Progenitor cell of endocrine pancreas (in vitro differentiated cells): ENCODE measurements at regions not wholly inside any gene's neighbourhood (a gene's known extent, or its start where the extent isn't known, plus 50 kb on each side); places are given as distances from the start of the nearest gene placed in this dataset.

Experiments
- DNase-seq: peaks from one replicate; pipeline ENCODE4 v3.0.0; 2021; ENCODE audit warnings: low spot score; ENCODE audit not compliant: unreplicated experiment
- H3K27ac Mint-ChIP-seq: 2 replicates; pipeline ENCODE4 v1.8.0; 2021; ENCODE audit warnings: mild to moderate bottlenecking, moderate library complexity, mixed read lengths
- H3K27me3 Mint-ChIP-seq: 2 replicates; pipeline ENCODE4 v1.8.0; 2021; ENCODE audit warnings: mixed read lengths
- H3K36me3 Mint-ChIP-seq: 2 replicates; pipeline ENCODE4 v1.8.0; 2022; ENCODE audit warnings: mixed read lengths; ENCODE audit not compliant: insufficient read depth
- H3K4me1 Mint-ChIP-seq: 2 replicates; pipeline ENCODE4 v1.8.0; 2021; ENCODE audit warnings: low read depth, mixed read lengths
- H3K4me3 Mint-ChIP-seq: 2 replicates; pipeline ENCODE4 v1.8.0; 2021; ENCODE audit warnings: low read depth, mild to moderate bottlenecking, moderate library complexity, mixed read lengths
- H3K9me3 Mint-ChIP-seq: 2 replicates; pipeline ENCODE4 v1.8.0; 2021; ENCODE audit warnings: low read depth, mixed read lengths
- TF ChIP-seq, protein P1 (sequence below): fragments of 200-600 bp; sonication (generic); IDR thresholded peaks from one replicate; pipeline ENCODE4 v1.5.0; 2021; ENCODE audit warnings: antibody characterized with exemption, mild to moderate bottlenecking; ENCODE audit not compliant: unreplicated experiment

DNA sequence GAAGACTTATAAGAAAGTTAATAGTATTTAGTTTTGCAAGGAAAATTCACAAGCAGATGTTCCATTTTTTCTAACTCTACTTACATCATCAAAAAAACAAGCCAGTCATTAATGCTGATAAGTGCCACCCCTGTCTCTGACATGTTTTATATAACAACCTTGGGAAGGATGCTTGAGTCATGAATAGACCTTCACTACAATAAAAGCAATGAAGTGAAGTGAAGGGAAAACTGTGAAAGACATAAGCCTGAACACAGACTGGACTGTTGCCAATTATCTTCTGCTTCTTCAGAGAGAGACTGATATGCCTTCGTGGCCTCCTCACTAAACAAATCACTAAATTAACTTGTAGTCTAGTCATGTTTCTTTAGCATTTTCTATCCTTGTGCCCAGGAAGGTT is 353.2 kb downstream of the PDHA2 start:
- TF ChIP-seq, protein P1, sequence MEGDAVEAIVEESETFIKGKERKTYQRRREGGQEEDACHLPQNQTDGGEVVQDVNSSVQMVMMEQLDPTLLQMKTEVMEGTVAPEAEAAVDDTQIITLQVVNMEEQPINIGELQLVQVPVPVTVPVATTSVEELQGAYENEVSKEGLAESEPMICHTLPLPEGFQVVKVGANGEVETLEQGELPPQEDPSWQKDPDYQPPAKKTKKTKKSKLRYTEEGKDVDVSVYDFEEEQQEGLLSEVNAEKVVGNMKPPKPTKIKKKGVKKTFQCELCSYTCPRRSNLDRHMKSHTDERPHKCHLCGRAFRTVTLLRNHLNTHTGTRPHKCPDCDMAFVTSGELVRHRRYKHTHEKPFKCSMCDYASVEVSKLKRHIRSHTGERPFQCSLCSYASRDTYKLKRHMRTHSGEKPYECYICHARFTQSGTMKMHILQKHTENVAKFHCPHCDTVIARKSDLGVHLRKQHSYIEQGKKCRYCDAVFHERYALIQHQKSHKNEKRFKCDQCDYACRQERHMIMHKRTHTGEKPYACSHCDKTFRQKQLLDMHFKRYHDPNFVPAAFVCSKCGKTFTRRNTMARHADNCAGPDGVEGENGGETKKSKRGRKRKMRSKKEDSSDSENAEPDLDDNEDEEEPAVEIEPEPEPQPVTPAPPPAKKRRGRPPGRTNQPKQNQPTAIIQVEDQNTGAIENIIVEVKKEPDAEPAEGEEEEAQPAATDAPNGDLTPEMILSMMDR, result no peak
- no peaks in the 10 kb centered on the region for H3K36me3 Mint-ChIP-seq
- peaks cover 17% of the 10 kb centered on the region for H3K4me1 Mint-ChIP-seq
- no peak overlapping the region for H3K4me3 Mint-ChIP-seq
- no peak for DNase-seq
- H3K9me3 Mint-ChIP-seq, result peaks cover 12% of the 10 kb centered on the region
- H3K27ac Mint-ChIP-seq, result no peak overlapping the region
- no peaks in the 10 kb centered on the region for H3K27me3 Mint-ChIP-seq

DNA sequence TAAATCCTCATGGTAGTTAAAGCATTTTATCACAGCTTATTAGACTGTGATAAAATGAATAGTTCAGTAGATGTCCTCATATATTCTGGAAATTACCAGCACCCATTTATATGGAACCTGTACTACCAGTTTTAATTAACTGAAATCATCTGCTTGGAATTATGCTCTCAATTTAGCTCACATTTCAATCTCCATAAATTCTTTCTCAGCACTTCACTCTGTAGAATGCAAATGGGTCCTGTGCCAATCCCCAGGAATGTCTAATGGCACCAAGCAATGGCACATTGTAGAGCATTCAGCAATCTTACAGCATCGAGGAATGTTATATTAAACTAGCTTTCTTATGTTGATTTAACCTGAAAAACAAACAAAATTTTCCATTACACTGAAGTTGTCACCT is 355.1 kb downstream of the PDHA2 start:
- no peak for DNase-seq
- Mint-ChIP-seq H3K4me3 (no peak overlapping the region), H3K4me1 (peaks cover 17% of the 10 kb centered on the region), H3K27me3 (no peaks in the 10 kb centered on the region), H3K9me3 (peaks cover 7% of the 10 kb centered on the region), H3K27ac (no peak overlapping the region), H3K36me3 (no peaks in the 10 kb centered on the region)
- TF ChIP-seq, protein P1, result no peak

DNA sequence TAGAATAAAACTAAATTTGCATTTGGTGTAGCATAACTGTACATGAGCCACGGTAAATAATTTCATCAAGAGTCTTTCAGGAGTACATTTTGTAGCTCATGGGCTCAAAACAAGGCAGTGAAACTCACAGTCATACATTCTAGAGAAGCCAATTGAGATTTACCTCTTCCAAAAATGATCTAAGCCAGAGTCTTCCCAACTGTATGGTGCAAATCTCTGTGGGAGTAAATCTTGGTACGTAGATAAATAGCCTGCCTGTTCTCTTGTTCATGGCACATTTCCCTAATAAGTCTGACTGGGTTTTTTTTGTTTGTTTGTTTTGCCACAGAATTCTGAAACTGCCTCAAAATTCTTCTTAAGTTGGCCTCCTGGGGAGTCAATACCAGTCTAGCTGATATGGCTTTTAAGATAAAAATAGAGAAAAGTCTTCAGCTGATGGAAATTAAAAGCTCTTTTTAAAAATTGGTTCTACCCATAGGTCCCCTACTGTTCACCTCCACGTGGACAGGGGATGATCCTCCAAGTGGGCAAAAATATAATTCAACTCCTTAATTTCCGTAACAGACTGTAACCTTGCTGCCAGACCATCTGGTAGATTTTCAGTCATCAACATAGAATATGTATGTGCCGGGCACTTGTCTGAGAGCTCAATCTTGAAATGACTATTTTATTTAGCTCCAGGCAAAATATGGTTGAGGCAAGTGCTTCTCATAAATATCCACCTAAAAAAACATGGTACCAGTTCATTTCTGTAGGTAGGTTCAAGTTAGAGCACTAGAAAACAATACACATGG is 365.4 kb downstream of the PDHA2 start:
- Mint-ChIP-seq H3K4me3 (no peak overlapping the region), H3K27me3 (no peaks in the 10 kb centered on the region), H3K27ac (no peak overlapping the region), H3K9me3 (no peaks in the 10 kb centered on the region), H3K4me1 (no peaks in the 10 kb centered on the region), H3K36me3 (no peaks in the 10 kb centered on the region)
- no peak for DNase-seq
- TF ChIP-seq, protein P1, result no peak

DNA sequence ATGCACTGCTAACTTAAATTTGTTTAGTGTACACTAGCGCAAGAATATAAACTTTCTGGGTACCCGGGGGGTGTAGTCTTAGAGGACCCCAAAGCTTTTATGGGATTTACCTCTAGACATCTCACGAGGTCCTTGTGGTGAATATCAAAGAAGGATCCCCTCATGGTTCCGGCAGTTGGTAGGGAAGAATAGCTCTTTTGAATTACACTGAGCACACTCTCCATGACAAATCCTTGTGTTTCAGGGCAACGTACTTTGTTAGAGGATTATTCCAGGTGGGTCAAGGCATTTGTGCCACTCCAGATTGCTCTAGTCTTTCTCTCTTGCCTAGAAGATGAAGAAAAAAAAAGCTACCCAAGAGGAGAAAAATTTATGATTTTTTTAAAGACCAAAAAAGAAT is 387.6 kb downstream of the PDHA2 start:
- H3K9me3 Mint-ChIP-seq, result peaks cover 12% of the 10 kb centered on the region
- TF ChIP-seq, protein P1, result no peak
- no peaks in the 10 kb centered on the region for H3K4me1 Mint-ChIP-seq
- DNase-seq, result no peak
- H3K27ac Mint-ChIP-seq, result no peak overlapping the region
- no peak overlapping the region for H3K4me3 Mint-ChIP-seq
- no peaks in the 10 kb centered on the region for H3K27me3 Mint-ChIP-seq
- H3K36me3 Mint-ChIP-seq, result no peaks in the 10 kb centered on the region

DNA sequence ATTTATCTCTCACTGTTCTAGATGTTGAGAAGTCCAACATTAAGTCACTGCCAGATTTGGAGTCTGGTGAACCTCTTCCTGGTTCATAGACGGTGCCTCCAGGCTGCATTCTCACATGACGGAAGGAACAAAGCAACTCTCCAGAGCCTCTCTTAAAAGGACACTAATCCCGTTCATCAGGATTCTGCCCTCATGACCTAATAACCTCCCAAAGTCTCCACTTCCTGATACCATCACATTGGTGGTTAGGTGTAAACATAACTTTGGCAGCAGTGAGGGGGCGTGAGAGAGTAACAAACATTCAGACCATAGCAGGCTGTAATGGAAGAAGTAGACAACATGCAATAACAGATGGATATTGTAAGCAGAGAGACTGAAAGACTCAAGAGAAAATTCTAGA is 388.6 kb downstream of the PDHA2 start:
- no peaks in the 10 kb centered on the region for H3K4me1 Mint-ChIP-seq
- H3K4me3 Mint-ChIP-seq, result no peak overlapping the region
- peaks cover 18% of the 10 kb centered on the region for H3K9me3 Mint-ChIP-seq
- DNase-seq, result no peak
- TF ChIP-seq, protein P1, result no peak
- no peaks in the 10 kb centered on the region for H3K27me3 Mint-ChIP-seq
- H3K27ac Mint-ChIP-seq, result no peak overlapping the region
- H3K36me3 Mint-ChIP-seq, result no peaks in the 10 kb centered on the region
